WI38 (cell line): ENCODE measurements at regions not wholly inside any gene's neighbourhood (a gene's known extent, or its start where the extent isn't known, plus 50 kb on each side); places are given as distances from the start of the nearest gene placed in this dataset.

Experiments
- H3K4me3 ChIP-seq: 2 replicates; pipeline ENCODE4 v1.5.1; 2011; ENCODE audit warnings: low read depth, mild to moderate bottlenecking, control low read depth, low read length
- TF ChIP-seq, protein P1 (sequence below): IDR thresholded peaks from 2 replicates; pipeline ENCODE4 v1.5.1; 2012; ENCODE audit warnings: low read depth, mild to moderate bottlenecking, control low read depth, low read length

DNA sequence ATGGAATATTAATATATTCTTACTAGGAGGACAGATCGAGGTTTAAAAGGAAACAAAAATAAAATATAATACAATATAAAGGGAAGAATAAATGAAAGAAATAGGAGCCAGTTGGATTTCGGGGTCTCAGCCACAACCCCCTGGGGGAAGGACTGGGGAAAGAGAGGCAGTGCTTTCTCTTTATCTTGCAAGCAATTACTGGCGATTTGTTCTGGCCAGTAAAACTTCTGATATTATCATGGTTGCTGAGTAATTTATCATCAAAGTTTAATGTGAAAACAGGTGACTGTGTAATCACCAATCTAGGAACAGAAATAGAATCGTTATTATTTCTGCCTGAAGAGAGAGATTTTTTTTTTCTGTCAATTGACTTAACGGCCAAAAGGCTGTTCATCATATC, 917.7 kb upstream of the CELF4 start:
- H3K4me3 ChIP-seq, result no peak overlapping the region
- TF ChIP-seq, protein P1, sequence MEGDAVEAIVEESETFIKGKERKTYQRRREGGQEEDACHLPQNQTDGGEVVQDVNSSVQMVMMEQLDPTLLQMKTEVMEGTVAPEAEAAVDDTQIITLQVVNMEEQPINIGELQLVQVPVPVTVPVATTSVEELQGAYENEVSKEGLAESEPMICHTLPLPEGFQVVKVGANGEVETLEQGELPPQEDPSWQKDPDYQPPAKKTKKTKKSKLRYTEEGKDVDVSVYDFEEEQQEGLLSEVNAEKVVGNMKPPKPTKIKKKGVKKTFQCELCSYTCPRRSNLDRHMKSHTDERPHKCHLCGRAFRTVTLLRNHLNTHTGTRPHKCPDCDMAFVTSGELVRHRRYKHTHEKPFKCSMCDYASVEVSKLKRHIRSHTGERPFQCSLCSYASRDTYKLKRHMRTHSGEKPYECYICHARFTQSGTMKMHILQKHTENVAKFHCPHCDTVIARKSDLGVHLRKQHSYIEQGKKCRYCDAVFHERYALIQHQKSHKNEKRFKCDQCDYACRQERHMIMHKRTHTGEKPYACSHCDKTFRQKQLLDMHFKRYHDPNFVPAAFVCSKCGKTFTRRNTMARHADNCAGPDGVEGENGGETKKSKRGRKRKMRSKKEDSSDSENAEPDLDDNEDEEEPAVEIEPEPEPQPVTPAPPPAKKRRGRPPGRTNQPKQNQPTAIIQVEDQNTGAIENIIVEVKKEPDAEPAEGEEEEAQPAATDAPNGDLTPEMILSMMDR, result no peak

GRCh38 chr18:38481576-38481975, 916.0 kb upstream of the CELF4 start:
- H3K4me3 ChIP-seq, result no peak overlapping the region
- TF ChIP-seq, protein P1, result no peak

- TF ChIP-seq, protein P1, result no peak
- no peak overlapping the region for H3K4me3 ChIP-seq
These were observed 910.1 kb upstream of the CELF4 start for GRCh38 chr18:38475686-38476085.

- TF ChIP-seq, protein P1, result no peak
- no peak overlapping the region for H3K4me3 ChIP-seq
These were observed 907.9 kb upstream of the CELF4 start for GRCh38 chr18:38473535-38473934.

DNA sequence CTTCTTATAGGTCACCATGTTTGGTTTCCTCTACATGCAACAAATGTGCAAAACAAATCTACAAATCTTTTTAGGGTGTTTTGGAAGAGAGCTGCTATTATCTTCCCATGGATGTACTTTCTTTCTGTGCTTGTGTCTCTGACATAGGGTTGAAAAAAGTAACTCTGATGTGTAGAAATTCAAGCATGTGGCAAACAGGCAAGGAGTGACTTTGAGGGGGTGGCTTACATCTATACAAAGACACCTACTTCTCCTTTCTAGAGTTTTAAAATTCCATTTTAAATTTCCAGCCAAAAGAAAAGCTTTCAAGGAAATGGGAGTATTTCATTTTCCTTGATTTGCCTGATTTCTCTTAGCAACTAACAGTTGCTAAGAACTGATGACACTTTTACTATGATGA, 904.8 kb upstream of the CELF4 start:
- TF ChIP-seq, protein P1, result no peak
- H3K4me3 ChIP-seq, result no peak overlapping the region

DNA sequence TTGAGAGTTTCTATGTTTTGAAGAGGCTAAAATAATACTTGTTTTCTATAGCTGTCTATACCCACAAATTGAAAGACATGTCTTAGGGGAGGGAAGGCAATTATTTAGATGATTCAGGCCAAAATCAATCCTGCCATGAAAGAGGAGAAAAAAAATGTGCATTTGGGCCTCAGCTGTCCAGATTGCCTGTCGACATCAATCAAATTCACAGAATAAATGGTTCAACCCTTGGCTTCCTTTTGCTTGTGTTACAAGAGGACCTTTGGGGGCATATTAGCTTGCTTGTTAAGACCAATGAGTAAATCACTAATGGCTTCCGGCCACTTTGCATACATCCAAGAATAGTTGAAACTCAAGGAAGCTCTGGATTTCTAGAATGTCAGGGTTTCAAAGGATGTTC, 900.8 kb upstream of the CELF4 start:
- TF ChIP-seq, protein P1, result no peak
- H3K4me3 ChIP-seq, result no peak overlapping the region

- no peak overlapping the region for H3K4me3 ChIP-seq
- TF ChIP-seq, protein P1, result no peak
These were observed 898.4 kb upstream of the CELF4 start for GRCh38 chr18:38464024-38464423.
